Tibial nerve (tissue), 3 donors: ENCODE measurements at regions not wholly inside any gene's neighbourhood (a gene's known extent, or its start where the extent isn't known, plus 50 kb on each side); places are given as distances from the start of the nearest gene placed in this dataset.

Source experiments
- POLR2A ChIP-seq, 2 donors: fragments of 450-650 bp; IDR thresholded peaks; one replicate each; pipeline ENCODE4 v1.6.1; 2017; ENCODE audit warnings: antibody characterized with exemption in 2 of 2, mild to moderate bottlenecking in 2 of 2, moderate library complexity in 2 of 2
- TF ChIP-seq, protein P1 (sequence below), 5 experiments: fragments of 200-600 bp in 3 of 5; fragments of 450-650 bp in 2 of 5; sonication (generic) in 3 of 5; IDR thresholded peaks; one replicate each; pipeline ENCODE4 v1.5.1; 2016 to 2019; ENCODE audit warnings: antibody characterized with exemption in 5 of 5, mild to moderate bottlenecking in 3 of 5, moderate library complexity in 2 of 5

DNA sequence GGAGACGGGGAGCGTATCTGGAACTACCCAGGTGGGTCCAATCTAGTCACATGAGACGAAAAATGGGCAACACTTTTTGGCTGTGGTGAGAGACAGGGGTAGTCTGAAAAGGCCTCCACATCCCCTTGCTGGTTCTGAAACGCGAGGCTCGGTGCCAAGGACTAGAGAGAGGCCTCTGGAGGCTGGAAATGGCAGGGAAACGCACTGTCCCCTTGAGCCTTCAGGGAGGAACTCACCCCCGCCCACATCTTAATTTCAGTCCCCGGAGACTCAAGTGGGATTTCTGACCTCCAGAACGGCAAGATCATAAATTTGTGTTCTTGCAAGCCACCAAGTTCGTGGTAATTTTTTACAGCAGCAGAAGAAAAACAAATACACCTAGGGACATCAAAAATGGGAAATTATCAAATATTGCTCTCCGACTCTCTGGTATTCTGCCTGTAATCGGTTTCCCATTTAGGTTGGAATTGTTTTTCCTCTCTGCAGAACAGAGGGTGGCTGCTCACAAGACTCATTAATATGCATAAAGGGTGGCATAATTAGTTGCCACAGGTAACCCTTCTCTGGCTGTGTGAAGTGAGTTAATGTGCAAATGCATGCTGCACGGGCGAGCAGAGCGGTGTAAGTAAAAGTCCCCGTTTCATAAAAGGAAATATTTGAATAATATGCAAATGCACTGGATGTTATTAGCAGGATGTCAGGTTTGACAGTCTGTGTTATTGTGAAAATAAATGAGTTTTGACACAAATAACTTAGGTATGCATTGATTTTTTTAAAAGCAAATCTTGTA lies 185.7 kb downstream of the ARRDC4 start:
- TF ChIP-seq, protein P1, sequence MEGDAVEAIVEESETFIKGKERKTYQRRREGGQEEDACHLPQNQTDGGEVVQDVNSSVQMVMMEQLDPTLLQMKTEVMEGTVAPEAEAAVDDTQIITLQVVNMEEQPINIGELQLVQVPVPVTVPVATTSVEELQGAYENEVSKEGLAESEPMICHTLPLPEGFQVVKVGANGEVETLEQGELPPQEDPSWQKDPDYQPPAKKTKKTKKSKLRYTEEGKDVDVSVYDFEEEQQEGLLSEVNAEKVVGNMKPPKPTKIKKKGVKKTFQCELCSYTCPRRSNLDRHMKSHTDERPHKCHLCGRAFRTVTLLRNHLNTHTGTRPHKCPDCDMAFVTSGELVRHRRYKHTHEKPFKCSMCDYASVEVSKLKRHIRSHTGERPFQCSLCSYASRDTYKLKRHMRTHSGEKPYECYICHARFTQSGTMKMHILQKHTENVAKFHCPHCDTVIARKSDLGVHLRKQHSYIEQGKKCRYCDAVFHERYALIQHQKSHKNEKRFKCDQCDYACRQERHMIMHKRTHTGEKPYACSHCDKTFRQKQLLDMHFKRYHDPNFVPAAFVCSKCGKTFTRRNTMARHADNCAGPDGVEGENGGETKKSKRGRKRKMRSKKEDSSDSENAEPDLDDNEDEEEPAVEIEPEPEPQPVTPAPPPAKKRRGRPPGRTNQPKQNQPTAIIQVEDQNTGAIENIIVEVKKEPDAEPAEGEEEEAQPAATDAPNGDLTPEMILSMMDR (IDR thresholded peaks at IDR 0.05) = no peak
- no peak for TF ChIP-seq POLR2A (IDR thresholded peaks at IDR 0.05)
